ENCODE measurements at regions not wholly inside any gene's neighbourhood (a gene's known extent, or its start where the extent isn't known, plus 50 kb on each side); places are given as distances from the start of the nearest gene placed in this dataset.

- TF ChIP-seq AR (CRISPR knock-in tag; IDR thresholded peaks at IDR 0.05) (no peak), JAZF1 (CRISPR knock-in tag; IDR thresholded peaks at IDR 0.05) (no peak), ERG (CRISPR knock-in tag; IDR thresholded peaks at IDR 0.05) (no peak), ZBTB43 (CRISPR knock-in tag; IDR thresholded peaks at IDR 0.05) (no peak), EMX1 (CRISPR knock-in tag; IDR thresholded peaks at IDR 0.05) (no peak)
- TF ChIP-seq, protein P1, sequence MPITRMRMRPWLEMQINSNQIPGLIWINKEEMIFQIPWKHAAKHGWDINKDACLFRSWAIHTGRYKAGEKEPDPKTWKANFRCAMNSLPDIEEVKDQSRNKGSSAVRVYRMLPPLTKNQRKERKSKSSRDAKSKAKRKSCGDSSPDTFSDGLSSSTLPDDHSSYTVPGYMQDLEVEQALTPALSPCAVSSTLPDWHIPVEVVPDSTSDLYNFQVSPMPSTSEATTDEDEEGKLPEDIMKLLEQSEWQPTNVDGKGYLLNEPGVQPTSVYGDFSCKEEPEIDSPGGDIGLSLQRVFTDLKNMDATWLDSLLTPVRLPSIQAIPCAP (CRISPR knock-in tag; IDR thresholded peaks at IDR 0.05): no peak
Observed at GRCh38 chr9:12961276-12961809, 186.5 kb downstream of the LURAP1L start (continued).

GRCh38 chr9:12963537-12963936 is 188.7 kb downstream of the LURAP1L start:
- CTCF ChIA-PET: no interaction called here
- Mint-ChIP-seq H3K9me3 (peaks cover 13% of the 10 kb centered on the region), H3K4me1 (peaks cover 22% of the 10 kb centered on the region), H3K4me3 (no peak overlapping the region), H3K36me3 (peaks cover 27% of the 10 kb centered on the region), H3K27ac (no peak overlapping the region), H3K27me3 (ENCODE audit: low read depth) (no peaks in the 10 kb centered on the region)
- TF ChIP-seq MYBL2 (CRISPR knock-in tag; IDR thresholded peaks at IDR 0.05) (no peak), ATF1 (CRISPR knock-in tag; IDR thresholded peaks at IDR 0.05) (no peak), PRRX2 (CRISPR knock-in tag; IDR thresholded peaks at IDR 0.05) (no peak), PRDM15 (CRISPR knock-in tag; IDR thresholded peaks at IDR 0.05) (no peak), MXD4 (CRISPR knock-in tag; IDR thresholded peaks at IDR 0.05; ENCODE audit: borderline replicate concordance) (no peak), NFATC4 (CRISPR knock-in tag; IDR thresholded peaks at IDR 0.05) (no peak), JAZF1 (CRISPR knock-in tag; IDR thresholded peaks at IDR 0.05) (no peak)
- POLR2A ChIA-PET: no interaction called here
- no peak for DNase-seq (ENCODE audit: low spot score)
- no peak for ATAC-seq

- ATAC-seq (no peak), DNase-seq (ENCODE audit: low spot score) (no peak)
- Mint-ChIP-seq H3K4me1 (peaks cover 22% of the 10 kb centered on the region), H3K27ac (no peak overlapping the region), H3K27me3 (ENCODE audit: low read depth) (no peaks in the 10 kb centered on the region), H3K36me3 (peaks cover 19% of the 10 kb centered on the region), H3K9me3 (peaks cover 6% of the 10 kb centered on the region), H3K4me3 (no peak overlapping the region)
- ChIA-PET CTCF (no interaction called here), POLR2A (no interaction called here)
- TF ChIP-seq, protein P2, sequence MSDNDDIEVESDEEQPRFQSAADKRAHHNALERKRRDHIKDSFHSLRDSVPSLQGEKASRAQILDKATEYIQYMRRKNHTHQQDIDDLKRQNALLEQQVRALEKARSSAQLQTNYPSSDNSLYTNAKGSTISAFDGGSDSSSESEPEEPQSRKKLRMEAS (CRISPR knock-in tag; IDR thresholded peaks at IDR 0.05): no peak
- TF ChIP-seq ATF6 (CRISPR knock-in tag; IDR thresholded peaks at IDR 0.05) (no peak), ZNF317 (CRISPR knock-in tag; IDR thresholded peaks at IDR 0.05; ENCODE audit: borderline replicate concordance, low read depth) (no peak), TP53 (CRISPR knock-in tag; IDR thresholded peaks at IDR 0.05) (no peak), HMGA2 (CRISPR knock-in tag; IDR thresholded peaks at IDR 0.05) (no peak)
Observed at GRCh38 chr9:12964271-12964670, 189.5 kb downstream of the LURAP1L start.

Measured in WTC11 (cell line).